SK-MEL-5 (cell line): ENCODE measurements at regions not wholly inside any gene's neighbourhood (a gene's known extent, or its start where the extent isn't known, plus 50 kb on each side); places are given as distances from the start of the nearest gene placed in this dataset.

Experiments
- DNase-seq: peaks from one replicate; pipeline ENCODE4 v3.0.0-alpha.2; 2016; ENCODE audit warnings: low read depth, low spot score
- in situ Hi-C: cut with HindIII; loops from 2 replicates; pipeline ENCODE4 v1.10.0; 2016; ENCODE audit warnings: low sequenced_read_pairs, high pct_unique_total_duplicates, low pct_unique_long_range_greater_than_20kb

GRCh38 chr16:8183176-8184099 lies 406.9 kb downstream of the TMEM114 start:
- no peak for DNase-seq
- in situ Hi-C loops: no loop called here

GRCh38 chr16:8182761-8183160 lies 407.6 kb downstream of the TMEM114 start:
- in situ Hi-C loops: no loop called here
- no peak for DNase-seq

GRCh38 chr16:8179615-8180014 lies 410.7 kb downstream of the TMEM114 start:
- in situ Hi-C loops: no loop called here
- DNase-seq: no peak

GRCh38 chr16:8178271-8178670 lies 412.0 kb downstream of the TMEM114 start:
- no peak for DNase-seq
- in situ Hi-C loops: no loop called here

- no peak for DNase-seq
- in situ Hi-C loops: no loop called here
Observed at GRCh38 chr16:8175411-8175810, 414.9 kb downstream of the TMEM114 start.

- DNase-seq: peak; percentile 89
- in situ Hi-C loops: no loop called here
Observed at GRCh38 chr16:8173111-8173644, 417.1 kb downstream of the TMEM114 start.

- in situ Hi-C loops: no loop called here
Observed at GRCh38 chr16:8172551-8172950, 417.8 kb downstream of the TMEM114 start.

GRCh38 chr16:8168016-8168415 lies 422.3 kb downstream of the TMEM114 start:
- in situ Hi-C loops: no loop called here
- no peak for DNase-seq

More at GRCh38 chr16:8172551-8172950, 417.8 kb downstream of the TMEM114 start:
- DNase-seq: no peak

GRCh38 chr16:8167436-8167835 lies 422.9 kb downstream of the TMEM114 start:
- DNase-seq: no peak
- in situ Hi-C loops: no loop called here

GRCh38 chr16:8158051-8158450 lies 432.3 kb downstream of the TMEM114 start:
- in situ Hi-C loops: no loop called here

GRCh38 chr16:8155275-8155674 lies 435.0 kb downstream of the TMEM114 start:
- in situ Hi-C loops: no loop called here

More at GRCh38 chr16:8158051-8158450, 432.3 kb downstream of the TMEM114 start:
- DNase-seq: no peak

GRCh38 chr16:8146256-8147012 lies 443.9 kb downstream of the TMEM114 start:
- DNase-seq: no peak
- in situ Hi-C loops: no loop called here

More at GRCh38 chr16:8155275-8155674, 435.0 kb downstream of the TMEM114 start:
- DNase-seq: no peak

- in situ Hi-C loops: no loop called here
- DNase-seq: no peak
Observed at GRCh38 chr16:8138666-8139065, 451.6 kb downstream of the TMEM114 start.

- DNase-seq: no peak
- in situ Hi-C loops: no loop called here
Observed at GRCh38 chr16:8137606-8138005, 452.7 kb downstream of the TMEM114 start.

- in situ Hi-C loops: no loop called here
Observed at GRCh38 chr16:8130197-8130596, 460.1 kb downstream of the TMEM114 start.

GRCh38 chr16:8127070-8127469 lies 463.2 kb downstream of the TMEM114 start:
- in situ Hi-C loops: no loop called here

More at GRCh38 chr16:8130197-8130596, 460.1 kb downstream of the TMEM114 start:
- no peak for DNase-seq

GRCh38 chr16:8126313-8126712 lies 464.0 kb downstream of the TMEM114 start:
- in situ Hi-C loops: no loop called here

More at GRCh38 chr16:8127070-8127469, 463.2 kb downstream of the TMEM114 start:
- DNase-seq: no peak

GRCh38 chr16:8120001-8120400 lies 470.3 kb downstream of the TMEM114 start:
- in situ Hi-C loops: no loop called here
- no peak for DNase-seq

More at GRCh38 chr16:8126313-8126712, 464.0 kb downstream of the TMEM114 start:
- no peak for DNase-seq
